GM03348 (cell line): ENCODE measurements at regions not wholly inside any gene's neighbourhood (a gene's known extent, or its start where the extent isn't known, plus 50 kb on each side); places are given as distances from the start of the nearest gene placed in this dataset.

Experiments used
- DNase-seq: peaks from one replicate; pipeline ENCODE4 v3.0.0; 2012; ENCODE audit warnings: low spot score

DNA sequence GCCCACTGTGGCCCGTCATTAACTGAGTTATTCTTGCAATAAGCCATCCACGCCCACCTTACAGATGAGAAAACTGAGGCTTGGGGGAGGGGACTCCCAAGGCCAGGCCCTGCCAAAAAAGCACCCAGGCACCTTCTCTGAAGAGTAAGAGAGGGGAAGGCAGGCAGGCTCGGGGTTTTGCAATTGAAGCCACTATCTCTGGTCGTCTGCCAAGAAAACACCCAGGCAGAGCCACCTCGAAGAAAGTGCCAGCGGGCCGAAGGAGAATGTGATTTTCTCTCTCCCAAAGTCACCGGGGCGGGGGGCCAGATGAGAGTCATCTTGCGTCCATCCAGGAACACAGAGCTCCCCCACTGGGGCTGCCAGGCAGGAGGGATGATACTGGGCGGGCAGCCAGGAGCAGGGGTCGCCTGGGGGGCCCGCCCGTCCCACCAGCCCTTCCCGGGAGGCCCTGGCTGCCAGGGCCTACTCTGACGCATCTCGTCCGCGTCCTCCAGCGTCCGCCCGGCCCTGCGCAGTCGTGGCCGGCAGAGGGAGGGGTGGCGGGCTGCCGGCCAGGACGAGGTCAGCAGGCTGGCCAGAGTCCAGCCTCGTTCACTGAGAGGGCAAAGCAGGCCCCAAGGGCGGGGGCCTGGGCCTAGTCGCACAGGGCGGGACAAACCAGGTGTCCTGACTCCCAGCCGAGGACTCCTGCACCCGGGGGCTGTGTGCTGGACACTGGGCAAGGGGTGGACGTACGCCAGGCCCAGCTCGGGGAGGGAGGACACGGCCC, 74.3 kb downstream of the RFLNA start:
- peak; percentile 96 for DNase-seq

GRCh38 chr12:124368421-124369032, 73.6 kb downstream of the RFLNA start:
- DNase-seq: no peak

- no peak for DNase-seq
Measured at GRCh38 chr12:124365726-124366430, 71.0 kb downstream of the RFLNA start.
